ENCODE measurements at regions not wholly inside any gene's neighbourhood (a gene's known extent, or its start where the extent isn't known, plus 50 kb on each side); places are given as distances from the start of the nearest gene placed in this dataset.

GRCh38 chr15:98062869-98063268, 102.4 kb downstream of the ARRDC4 start:
- Histone ChIP-seq H3K9me2 (replicated peaks; ENCODE audit: low read depth, low read length) (no peaks in the 10 kb centered on the region), H3K4me3 (ENCODE audit: low read length, poor library complexity, severe bottlenecking) (no peak overlapping the region), H4K20me1 (ENCODE audit: insufficient read depth, low read length, poor library complexity, severe bottlenecking) (no peaks in the 10 kb centered on the region), H3K79me2 (ENCODE audit: insufficient read depth, low read length) (no peaks in the 10 kb centered on the region), H3K4me1 (ENCODE audit: insufficient read depth, low read length, poor library complexity, severe bottlenecking) (peaks cover 49% of the 10 kb centered on the region), H3K4me2 (ENCODE audit: low read depth, low read length, poor library complexity, severe bottlenecking) (no peak overlapping the region), H3K9me3 (ENCODE audit: insufficient read depth, low read depth, low read length) (no peaks in the 10 kb centered on the region), H3K27me3 (ENCODE audit: insufficient read depth, low read length, poor library complexity, severe bottlenecking) (no peaks in the 10 kb centered on the region), H3K9ac (ENCODE audit: low read depth, low read length, poor library complexity, severe bottlenecking) (no peak overlapping the region), H3F3A (ENCODE audit: low read depth) (no peaks in the 10 kb centered on the region), H3K36me3 (ENCODE audit: insufficient read depth, low read length) (no peaks in the 10 kb centered on the region), H2AFZ (ENCODE audit: low read length) (no peak overlapping the region)
- TF ChIP-seq EZH2phosphoT487 (IDR thresholded peaks at IDR 0.05; ENCODE audit: borderline replicate concordance) (no peak), CTCF (conservative IDR thresholded peaks at IDR 0.05; ENCODE audit: low read length) (no peak)

GRCh38 chr15:98063315-98063714, 102.8 kb downstream of the ARRDC4 start:
- no peak overlapping the region for H2AFZ ChIP-seq (ENCODE audit: low read length)
- no peaks in the 10 kb centered on the region for H4K20me1 ChIP-seq (ENCODE audit: insufficient read depth, low read length, poor library complexity, severe bottlenecking)
- H3K4me3 ChIP-seq (ENCODE audit: low read length, poor library complexity, severe bottlenecking), result no peak overlapping the region
- no peaks in the 10 kb centered on the region for H3K79me2 ChIP-seq (ENCODE audit: insufficient read depth, low read length)
- H3K27me3 ChIP-seq (ENCODE audit: insufficient read depth, low read length, poor library complexity, severe bottlenecking), result no peaks in the 10 kb centered on the region
- H3K4me1 ChIP-seq (ENCODE audit: insufficient read depth, low read length, poor library complexity, severe bottlenecking), result peaks cover 53% of the 10 kb centered on the region
- H3K9me2 ChIP-seq (replicated peaks; ENCODE audit: low read depth, low read length), result no peaks in the 10 kb centered on the region
- no peaks in the 10 kb centered on the region for H3K9me3 ChIP-seq (ENCODE audit: insufficient read depth, low read depth, low read length)
- no peak overlapping the region for H3K9ac ChIP-seq (ENCODE audit: low read depth, low read length, poor library complexity, severe bottlenecking)
- no peaks in the 10 kb centered on the region for H3F3A ChIP-seq (ENCODE audit: low read depth)
- no peak overlapping the region for H3K4me2 ChIP-seq (ENCODE audit: low read depth, low read length, poor library complexity, severe bottlenecking)
- H3K36me3 ChIP-seq (ENCODE audit: insufficient read depth, low read length), result no peaks in the 10 kb centered on the region
- TF ChIP-seq EZH2phosphoT487 (IDR thresholded peaks at IDR 0.05; ENCODE audit: borderline replicate concordance) (no peak), CTCF (conservative IDR thresholded peaks at IDR 0.05; ENCODE audit: low read length) (no peak)

- H3K9me2 ChIP-seq (replicated peaks; ENCODE audit: low read depth, low read length), result no peaks in the 10 kb centered on the region
Measured at GRCh38 chr15:98063871-98064270, 103.4 kb downstream of the ARRDC4 start.

More at GRCh38 chr15:98063871-98064270, 103.4 kb downstream of the ARRDC4 start:
- H3K27me3 ChIP-seq (ENCODE audit: insufficient read depth, low read length, poor library complexity, severe bottlenecking), result no peaks in the 10 kb centered on the region
- H3K4me3 ChIP-seq (ENCODE audit: low read length, poor library complexity, severe bottlenecking), result no peak overlapping the region
- no peak overlapping the region for H2AFZ ChIP-seq (ENCODE audit: low read length)
- H3F3A ChIP-seq (ENCODE audit: low read depth), result no peaks in the 10 kb centered on the region
- no peak overlapping the region for H3K4me2 ChIP-seq (ENCODE audit: low read depth, low read length, poor library complexity, severe bottlenecking)
- no peaks in the 10 kb centered on the region for H3K9me3 ChIP-seq (ENCODE audit: insufficient read depth, low read depth, low read length)
- H3K9ac ChIP-seq (ENCODE audit: low read depth, low read length, poor library complexity, severe bottlenecking), result no peak overlapping the region
- H3K79me2 ChIP-seq (ENCODE audit: insufficient read depth, low read length), result no peaks in the 10 kb centered on the region
- no peaks in the 10 kb centered on the region for H3K36me3 ChIP-seq (ENCODE audit: insufficient read depth, low read length)
- H4K20me1 ChIP-seq (ENCODE audit: insufficient read depth, low read length, poor library complexity, severe bottlenecking), result no peaks in the 10 kb centered on the region
- H3K4me1 ChIP-seq (ENCODE audit: insufficient read depth, low read length, poor library complexity, severe bottlenecking), result peaks cover 59% of the 10 kb centered on the region
- TF ChIP-seq CTCF (conservative IDR thresholded peaks at IDR 0.05; ENCODE audit: low read length) (no peak), EZH2phosphoT487 (IDR thresholded peaks at IDR 0.05; ENCODE audit: borderline replicate concordance) (no peak)

Data from Loucy (cell line).